ENCODE measurements at regions not wholly inside any gene's neighbourhood (a gene's known extent, or its start where the extent isn't known, plus 50 kb on each side); places are given as distances from the start of the nearest gene placed in this dataset.
"Not testable (repeated sequence)": the region's sequence is repeated elsewhere in the genome, so short reads cannot be mapped to it uniquely, and the experiment has no call there.

DNA sequence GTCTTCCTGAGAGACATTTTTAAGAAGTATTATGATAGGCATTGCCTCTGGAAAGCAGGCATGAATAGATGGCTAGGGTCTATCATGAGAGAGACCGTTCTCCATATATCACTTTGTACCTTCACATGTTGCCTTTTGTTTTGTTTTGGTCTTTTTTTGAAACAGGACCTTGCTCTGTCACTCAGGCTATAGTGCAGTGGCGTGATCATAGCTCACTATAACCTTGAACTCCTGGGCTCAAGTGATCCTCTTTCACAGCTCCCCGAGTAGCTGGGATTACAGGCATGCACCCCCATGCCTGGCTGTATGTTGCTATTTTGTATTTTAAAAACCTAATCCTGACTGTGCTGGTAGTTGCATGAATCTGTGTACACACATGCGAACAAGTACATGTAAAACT, 869.6 kb upstream of the DEFB115 start:
- not testable (repeated sequence) for DNase-seq (ENCODE audit: low read depth in 2 of 2)

DNA sequence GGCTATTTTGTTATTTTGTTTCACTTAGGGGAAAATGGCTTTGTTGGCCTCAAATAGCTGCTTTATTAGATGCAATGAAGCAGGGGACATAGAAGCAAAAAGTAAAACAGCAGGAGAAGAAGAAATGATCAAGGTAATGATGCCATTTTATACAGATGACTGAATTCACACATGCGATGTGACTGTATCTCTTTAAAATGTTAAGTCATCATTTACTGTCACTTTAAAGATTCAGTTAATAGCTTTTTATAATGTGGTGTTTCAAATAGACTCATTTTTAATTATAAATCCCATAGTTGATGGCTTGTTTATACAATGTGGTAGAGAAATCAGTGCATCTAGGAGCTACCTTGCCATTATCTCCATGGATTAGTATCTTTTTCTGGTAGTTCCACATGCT, 863.9 kb upstream of the DEFB115 start:
- DNase-seq (ENCODE audit: low read depth in 2 of 2), result not testable (repeated sequence)

DNA sequence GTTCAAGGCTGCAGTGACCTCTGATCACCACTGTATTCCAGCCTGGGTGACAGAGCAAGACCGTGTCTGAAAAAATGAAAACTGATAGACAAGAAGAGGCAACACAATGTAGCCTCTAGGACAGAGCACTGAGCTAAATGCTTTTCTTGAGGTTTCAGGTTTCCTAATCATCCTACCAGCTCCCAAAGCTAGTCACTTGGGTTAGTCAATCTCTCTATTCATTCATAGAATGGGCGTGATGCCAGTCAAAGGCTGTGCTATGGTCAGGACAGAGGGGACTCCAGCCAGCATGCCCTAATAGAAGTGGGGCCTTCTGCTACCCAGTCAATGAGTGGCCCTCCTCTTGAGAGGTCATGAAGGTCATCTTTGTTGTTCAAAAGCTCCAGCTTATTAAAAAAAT, 860.4 kb upstream of the DEFB115 start:
- DNase-seq (ENCODE audit: low read depth in 2 of 2), result not testable (repeated sequence)

DNA sequence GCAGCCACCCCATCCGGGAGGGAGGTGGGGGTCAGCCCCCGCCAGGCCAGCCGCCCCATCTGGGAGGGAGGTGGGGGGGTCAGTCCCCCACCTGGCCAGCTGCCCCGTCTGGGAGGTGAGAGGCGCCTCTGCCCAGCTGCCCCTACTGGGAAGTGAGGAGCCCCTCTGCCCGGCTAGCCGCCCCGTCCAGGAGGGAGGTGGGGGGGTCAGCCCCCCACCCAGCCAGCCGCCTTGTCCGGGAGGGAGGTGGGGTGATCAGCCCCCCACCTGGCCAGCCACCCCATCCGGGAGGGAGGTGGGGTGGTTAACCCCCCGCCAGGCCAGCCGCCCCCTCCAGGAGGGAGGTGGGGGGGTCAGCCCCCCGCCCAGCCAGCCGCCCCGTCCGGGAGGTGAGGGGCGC, 852.4 kb upstream of the DEFB115 start:
- DNase-seq (ENCODE audit: low read depth in 2 of 2), result not testable (repeated sequence)

DNA sequence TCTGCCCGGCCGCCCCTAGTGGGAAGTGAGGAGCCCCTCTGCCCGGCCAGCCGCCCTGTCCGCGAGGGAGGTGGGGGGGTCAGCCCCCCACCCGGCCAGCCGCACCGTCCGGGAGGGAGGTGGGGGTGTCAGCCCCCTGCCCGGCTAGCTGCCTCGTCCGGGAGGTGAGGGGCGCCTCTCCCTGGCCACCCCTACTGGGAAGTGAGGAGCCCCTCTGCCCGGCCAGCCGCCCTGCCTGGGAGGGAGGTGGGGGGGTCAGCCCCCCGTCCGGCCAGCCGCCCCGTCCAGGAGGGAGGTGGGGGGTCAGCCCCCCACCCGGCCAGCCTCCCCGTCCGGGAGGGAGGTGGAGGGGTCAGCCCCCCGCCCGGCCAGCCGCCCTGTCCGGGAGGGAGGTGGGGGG, 851.9 kb upstream of the DEFB115 start:
- DNase-seq (ENCODE audit: low read depth in 2 of 2), result not testable (repeated sequence)

DNA sequence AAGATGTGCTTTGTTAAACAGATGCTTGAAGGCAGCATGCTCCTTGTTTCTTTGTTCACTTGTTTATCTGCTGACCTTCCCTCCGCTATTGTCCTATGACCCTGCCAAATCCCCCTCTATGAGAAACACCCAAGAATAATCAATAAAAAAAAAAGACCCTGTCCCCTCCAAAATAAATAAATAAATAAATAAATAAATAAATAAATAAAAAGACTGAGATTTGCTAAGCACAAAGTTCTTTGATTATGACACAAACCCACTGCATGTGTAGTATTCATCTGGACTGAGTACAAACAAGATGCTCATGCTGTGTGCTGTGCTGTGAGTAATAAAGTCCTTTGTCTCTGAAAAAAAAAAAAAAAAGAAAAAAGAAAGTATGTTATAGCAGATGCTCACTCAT, 851.1 kb upstream of the DEFB115 start:
- DNase-seq (ENCODE audit: low read depth in 2 of 2), result not testable (repeated sequence)

DNA sequence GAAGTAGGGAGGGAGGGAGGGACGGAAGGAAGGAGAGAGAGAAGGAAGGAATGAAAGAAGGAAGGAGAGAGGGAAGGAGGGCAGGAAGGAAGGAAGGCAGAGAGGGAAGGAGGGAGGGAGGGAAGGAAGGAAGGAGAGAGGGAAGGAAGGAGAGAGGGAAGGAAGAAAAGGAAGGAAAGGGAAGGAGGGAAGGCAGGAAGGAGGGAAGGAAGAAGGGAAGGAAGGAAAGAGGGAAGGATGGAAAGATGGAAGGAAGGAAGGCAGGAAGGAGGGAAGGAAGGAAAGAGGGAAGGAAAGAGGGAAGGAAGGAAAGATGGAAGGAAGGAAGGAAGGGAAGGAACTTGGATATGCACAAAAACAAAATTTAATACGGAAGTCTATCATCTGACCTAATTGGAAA, 844.5 kb upstream of the DEFB115 start:
- DNase-seq (ENCODE audit: low read depth in 2 of 2), result no peak

DNA sequence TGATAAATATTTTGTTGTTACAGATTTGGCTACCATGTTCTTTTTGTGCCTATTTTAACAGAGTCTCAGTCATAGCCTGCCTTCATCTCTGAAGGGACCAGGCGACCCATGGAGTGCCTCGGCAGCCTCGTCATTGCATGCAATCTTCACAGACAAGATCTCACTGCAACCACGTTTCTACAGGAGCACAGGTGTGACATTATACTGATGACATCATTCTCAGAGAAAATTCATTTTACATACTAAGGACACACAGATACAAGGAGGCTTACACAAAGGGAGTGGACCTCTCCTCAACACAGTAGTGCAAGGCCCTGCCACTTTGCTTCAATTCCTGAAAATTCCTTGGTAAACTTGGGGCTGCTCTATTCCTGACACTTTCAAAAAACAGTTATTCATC, 840.1 kb upstream of the DEFB115 start:
- not testable (repeated sequence) for DNase-seq (ENCODE audit: low read depth in 2 of 2)

DNA sequence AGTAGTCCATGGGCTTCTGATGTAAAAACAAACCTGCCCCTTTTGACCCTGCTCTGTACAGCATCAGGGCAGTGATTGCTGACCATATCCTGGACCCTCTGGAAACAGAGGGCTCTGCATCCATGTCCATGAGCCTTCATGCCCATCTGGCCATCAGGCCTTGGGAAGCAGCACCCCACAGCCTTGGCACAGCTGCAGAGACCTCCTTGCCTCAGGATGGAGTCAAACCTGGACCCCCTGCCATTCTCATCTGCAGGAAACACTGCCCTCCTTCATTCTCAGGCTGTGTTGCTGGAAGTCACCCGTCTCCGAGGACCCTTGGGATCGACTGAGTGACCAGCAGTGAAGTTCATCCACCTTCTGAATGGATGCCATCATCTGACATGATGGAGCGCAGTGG, 839.1 kb upstream of the DEFB115 start:
- not testable (repeated sequence) for DNase-seq (ENCODE audit: low read depth in 2 of 2)

DNA sequence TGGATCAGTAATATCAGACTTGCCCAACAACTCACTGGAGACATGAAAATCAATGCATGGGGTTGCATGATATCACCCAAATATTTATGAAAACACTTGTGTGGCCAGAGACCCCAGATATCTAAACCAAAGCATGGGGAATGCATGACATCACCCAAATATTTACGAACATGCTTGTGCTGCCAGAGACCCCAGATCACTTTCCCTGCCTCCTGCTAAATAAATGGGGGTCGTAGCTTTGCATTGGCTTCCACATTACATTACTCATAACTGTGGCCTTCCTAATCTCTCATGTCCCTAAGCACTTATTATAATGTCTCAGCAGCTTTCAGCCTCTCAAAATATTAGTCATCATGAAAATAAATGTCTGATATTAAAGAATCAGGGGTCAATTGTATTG, 838.0 kb upstream of the DEFB115 start:
- DNase-seq (ENCODE audit: low read depth in 2 of 2), result no peak

DNA sequence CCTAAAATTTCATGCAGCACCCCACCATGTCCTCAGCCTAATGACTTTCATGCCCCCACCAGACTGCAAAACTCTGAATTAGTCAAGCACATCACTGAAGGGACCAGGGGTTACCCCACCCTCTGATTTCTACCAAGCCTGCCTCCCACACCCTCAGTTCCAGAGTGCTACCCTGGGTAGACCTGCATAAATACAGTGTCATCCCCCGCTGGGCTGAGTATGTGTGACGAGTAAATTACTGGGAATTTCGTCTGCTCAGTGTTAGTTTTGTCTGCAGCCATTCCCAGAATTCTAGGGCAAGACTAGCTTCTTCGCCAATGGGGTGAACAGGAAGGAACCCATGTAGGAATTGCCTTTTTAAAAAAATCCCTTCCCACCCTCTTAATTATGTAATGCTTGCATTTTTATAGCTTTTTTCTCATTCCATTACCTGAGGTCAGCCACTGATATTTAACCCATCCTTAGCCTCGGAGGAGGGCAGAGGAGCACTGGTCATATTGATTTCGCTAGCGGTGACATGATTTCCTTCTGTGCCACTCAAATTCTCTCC, 837.5 kb upstream of the DEFB115 start:
- not testable (repeated sequence) for DNase-seq (ENCODE audit: low read depth in 2 of 2)

All from fibroblast of skin of left quadriceps (primary cell).